ENCODE measurements at regions not wholly inside any gene's neighbourhood (a gene's known extent, or its start where the extent isn't known, plus 50 kb on each side); places are given as distances from the start of the nearest gene placed in this dataset.

DNA sequence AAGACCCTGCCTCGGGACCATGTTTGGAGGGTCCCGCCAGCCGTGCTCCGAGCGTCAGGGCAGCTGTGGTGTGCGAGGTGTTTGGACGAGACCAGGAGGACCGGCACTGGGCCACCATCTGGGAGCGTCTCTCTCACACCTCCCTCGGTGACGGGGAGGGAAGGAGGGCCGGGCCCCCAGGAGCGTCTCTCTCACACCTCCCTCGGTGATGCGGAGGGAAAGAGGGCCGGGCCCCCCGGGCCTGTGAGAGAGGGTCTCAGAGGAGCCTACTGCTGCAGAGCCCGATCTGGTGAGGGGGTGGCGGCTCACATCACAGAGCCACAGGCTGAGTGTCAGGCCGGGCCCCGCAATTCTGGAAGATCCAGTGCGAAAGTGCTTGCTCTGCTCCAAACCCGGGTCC is 65.8 kb upstream of the CFAP46 start:
- Mint-ChIP-seq H3K9me3 (ENCODE audit: unreplicated experiment) (no peaks in the 10 kb centered on the region), H3K4me1 (ENCODE audit: low read depth, unreplicated experiment) (peaks cover 1% of the 10 kb centered on the region), H3K4me3 (ENCODE audit: unreplicated experiment) (no peak overlapping the region), H3K27me3 (ENCODE audit: low read depth, unreplicated experiment) (peaks cover 9% of the 10 kb centered on the region), H3K27ac (ENCODE audit: unreplicated experiment) (no peak overlapping the region), H3K36me3 (ENCODE audit: low read depth, unreplicated experiment) (no peaks in the 10 kb centered on the region)
- TF ChIP-seq, protein P1, sequence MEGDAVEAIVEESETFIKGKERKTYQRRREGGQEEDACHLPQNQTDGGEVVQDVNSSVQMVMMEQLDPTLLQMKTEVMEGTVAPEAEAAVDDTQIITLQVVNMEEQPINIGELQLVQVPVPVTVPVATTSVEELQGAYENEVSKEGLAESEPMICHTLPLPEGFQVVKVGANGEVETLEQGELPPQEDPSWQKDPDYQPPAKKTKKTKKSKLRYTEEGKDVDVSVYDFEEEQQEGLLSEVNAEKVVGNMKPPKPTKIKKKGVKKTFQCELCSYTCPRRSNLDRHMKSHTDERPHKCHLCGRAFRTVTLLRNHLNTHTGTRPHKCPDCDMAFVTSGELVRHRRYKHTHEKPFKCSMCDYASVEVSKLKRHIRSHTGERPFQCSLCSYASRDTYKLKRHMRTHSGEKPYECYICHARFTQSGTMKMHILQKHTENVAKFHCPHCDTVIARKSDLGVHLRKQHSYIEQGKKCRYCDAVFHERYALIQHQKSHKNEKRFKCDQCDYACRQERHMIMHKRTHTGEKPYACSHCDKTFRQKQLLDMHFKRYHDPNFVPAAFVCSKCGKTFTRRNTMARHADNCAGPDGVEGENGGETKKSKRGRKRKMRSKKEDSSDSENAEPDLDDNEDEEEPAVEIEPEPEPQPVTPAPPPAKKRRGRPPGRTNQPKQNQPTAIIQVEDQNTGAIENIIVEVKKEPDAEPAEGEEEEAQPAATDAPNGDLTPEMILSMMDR (IDR thresholded peaks at IDR 0.05; ENCODE audit: insufficient read depth, low read depth, low read length) = no peak
- TF ChIP-seq EZH2 (IDR thresholded peaks at IDR 0.05; ENCODE audit: insufficient read depth, low read length) = no peak
- H3K27ac ChIP-seq (ENCODE audit: low read depth, low read length) = no peak overlapping the region
- no peaks in the 10 kb centered on the region for H3K4me1 ChIP-seq (ENCODE audit: insufficient read depth, low read length)
- H3K36me3 ChIP-seq (ENCODE audit: insufficient read depth, low read length) = no peaks in the 10 kb centered on the region
- no peak overlapping the region for H3K4me3 ChIP-seq (ENCODE audit: insufficient read depth, low read depth, low read length)
- no peaks in the 10 kb centered on the region for H3K27me3 ChIP-seq (ENCODE audit: insufficient read depth, low read length)
- H3K4me2 ChIP-seq (ENCODE audit: low read length) = no peak overlapping the region
- no peaks in the 10 kb centered on the region for H3K79me2 ChIP-seq (ENCODE audit: insufficient read depth, low read length)
- peaks cover 2% of the 10 kb centered on the region for H3K9me3 ChIP-seq (ENCODE audit: insufficient read depth, low read depth, low read length)
- no peaks in the 10 kb centered on the region for H4K20me1 ChIP-seq (ENCODE audit: insufficient read depth, low read length)
- no peak overlapping the region for H3K9ac ChIP-seq (ENCODE audit: low read length)
- DNase-seq (ENCODE audit: low read depth) (no peak), FAIRE-seq (no peak)
- no peak overlapping the region for H2AFZ ChIP-seq (ENCODE audit: low read depth, low read length)

DNA sequence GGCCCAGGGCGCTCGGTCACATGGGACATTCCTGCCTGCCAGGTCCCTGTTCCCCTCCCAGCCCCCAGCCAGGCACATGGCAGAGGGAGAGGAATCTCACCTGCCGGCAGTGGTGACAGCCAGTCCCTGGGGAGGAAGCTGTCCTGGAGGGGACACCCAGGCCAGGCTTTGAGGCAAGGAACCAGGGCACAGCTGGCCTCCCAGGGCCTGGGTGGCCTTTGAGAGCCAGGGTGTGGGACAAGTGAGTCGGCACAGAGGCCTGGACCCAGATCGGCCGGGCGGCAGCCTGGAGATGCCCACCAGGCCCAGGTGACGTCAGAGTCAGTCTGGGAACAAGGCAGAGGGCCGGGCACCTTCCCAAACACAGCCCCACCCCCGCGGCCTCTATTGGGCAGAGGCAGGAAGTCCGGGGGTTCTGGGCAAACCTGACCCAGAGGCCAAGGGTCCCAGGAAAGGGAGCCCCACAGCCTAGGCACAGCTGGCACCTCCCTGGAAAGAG is 65.0 kb upstream of the CFAP46 start:
- Histone ChIP-seq H3K4me1 (ENCODE audit: insufficient read depth, low read length) (no peaks in the 10 kb centered on the region), H3K9me3 (ENCODE audit: insufficient read depth, low read depth, low read length) (peaks cover 2% of the 10 kb centered on the region), H3K4me3 (ENCODE audit: insufficient read depth, low read depth, low read length) (no peak overlapping the region), H3K4me2 (ENCODE audit: low read length) (no peak overlapping the region), H3K27ac (ENCODE audit: low read depth, low read length) (no peak overlapping the region), H3K79me2 (ENCODE audit: insufficient read depth, low read length) (no peaks in the 10 kb centered on the region), H4K20me1 (ENCODE audit: insufficient read depth, low read length) (no peaks in the 10 kb centered on the region), H3K27me3 (ENCODE audit: insufficient read depth, low read length) (no peaks in the 10 kb centered on the region), H3K9ac (ENCODE audit: low read length) (no peak overlapping the region), H3K36me3 (ENCODE audit: insufficient read depth, low read length) (no peaks in the 10 kb centered on the region), H2AFZ (ENCODE audit: low read depth, low read length) (no peak overlapping the region)
- H3K4me3 Mint-ChIP-seq (ENCODE audit: unreplicated experiment) = no peak overlapping the region
- no peak overlapping the region for H3K27ac Mint-ChIP-seq (ENCODE audit: unreplicated experiment)
- H3K9me3 Mint-ChIP-seq (ENCODE audit: unreplicated experiment) = no peaks in the 10 kb centered on the region
- no peak for FAIRE-seq
- no peak for DNase-seq (ENCODE audit: low read depth)
- peaks cover 1% of the 10 kb centered on the region for H3K4me1 Mint-ChIP-seq (ENCODE audit: low read depth, unreplicated experiment)
- no peaks in the 10 kb centered on the region for H3K36me3 Mint-ChIP-seq (ENCODE audit: low read depth, unreplicated experiment)
- TF ChIP-seq EZH2 (IDR thresholded peaks at IDR 0.05; ENCODE audit: insufficient read depth, low read length) = no peak
- TF ChIP-seq, protein P1 (IDR thresholded peaks at IDR 0.05; ENCODE audit: insufficient read depth, low read depth, low read length) = no peak
- H3K27me3 Mint-ChIP-seq (ENCODE audit: low read depth, unreplicated experiment) = peaks cover 14% of the 10 kb centered on the region

DNA sequence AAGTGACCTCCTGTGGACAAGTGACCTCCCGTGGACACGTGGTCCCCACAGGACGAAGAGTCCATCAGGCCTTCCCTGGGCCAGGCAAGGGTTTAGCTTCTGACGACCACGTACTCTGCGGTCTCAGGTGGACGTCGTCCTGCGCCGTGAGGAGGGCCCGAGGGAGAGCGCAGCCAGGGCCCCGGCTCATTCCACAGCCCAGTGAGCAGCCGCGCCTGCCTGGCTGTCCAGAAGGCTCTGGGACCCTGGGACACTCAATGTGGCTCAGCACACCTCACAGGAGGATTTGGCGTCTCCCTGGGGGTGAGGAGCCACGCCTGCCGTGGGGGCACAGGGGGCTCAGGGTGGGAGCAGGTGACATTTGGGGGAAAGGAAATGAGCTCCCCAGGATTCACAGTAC is 64.4 kb upstream of the CFAP46 start:
- Histone ChIP-seq H2AFZ (ENCODE audit: low read depth, low read length) (no peak overlapping the region), H3K9me3 (ENCODE audit: insufficient read depth, low read depth, low read length) (peaks cover 2% of the 10 kb centered on the region), H4K20me1 (ENCODE audit: insufficient read depth, low read length) (no peaks in the 10 kb centered on the region), H3K27me3 (ENCODE audit: insufficient read depth, low read length) (no peaks in the 10 kb centered on the region), H3K4me2 (ENCODE audit: low read length) (no peak overlapping the region), H3K36me3 (ENCODE audit: insufficient read depth, low read length) (no peaks in the 10 kb centered on the region), H3K27ac (ENCODE audit: low read depth, low read length) (no peak overlapping the region), H3K4me1 (ENCODE audit: insufficient read depth, low read length) (no peaks in the 10 kb centered on the region), H3K9ac (ENCODE audit: low read length) (no peak overlapping the region), H3K79me2 (ENCODE audit: insufficient read depth, low read length) (no peaks in the 10 kb centered on the region), H3K4me3 (ENCODE audit: insufficient read depth, low read depth, low read length) (no peak overlapping the region)
- no peak overlapping the region for H3K27ac Mint-ChIP-seq (ENCODE audit: unreplicated experiment)
- no peaks in the 10 kb centered on the region for H3K36me3 Mint-ChIP-seq (ENCODE audit: low read depth, unreplicated experiment)
- H3K4me3 Mint-ChIP-seq (ENCODE audit: unreplicated experiment) = no peak overlapping the region
- H3K4me1 Mint-ChIP-seq (ENCODE audit: low read depth, unreplicated experiment) = peaks cover 1% of the 10 kb centered on the region
- H3K27me3 Mint-ChIP-seq (ENCODE audit: low read depth, unreplicated experiment) = peaks cover 19% of the 10 kb centered on the region
- FAIRE-seq (no peak), DNase-seq (ENCODE audit: low read depth) (no peak)
- H3K9me3 Mint-ChIP-seq (ENCODE audit: unreplicated experiment) = no peaks in the 10 kb centered on the region
- no peak for TF ChIP-seq EZH2 (IDR thresholded peaks at IDR 0.05; ENCODE audit: insufficient read depth, low read length)
- TF ChIP-seq, protein P1 (IDR thresholded peaks at IDR 0.05; ENCODE audit: insufficient read depth, low read depth, low read length) = no peak

All from astrocyte (in vitro differentiated cells and primary cell).